HFFc6 (cell line): ENCODE measurements at regions not wholly inside any gene's neighbourhood (a gene's known extent, or its start where the extent isn't known, plus 50 kb on each side); places are given as distances from the start of the nearest gene placed in this dataset.

Experiments
- DNase-seq: peaks from one replicate; pipeline ENCODE4 v3.0.0-alpha.2; 2018
- H3K27ac Mint-ChIP-seq: 2 replicates; pipeline ENCODE4 v1.8.0; 2020; ENCODE audit warnings: mild to moderate bottlenecking, mixed read lengths
- H3K27me3 Mint-ChIP-seq: 2 replicates; pipeline ENCODE4 v1.8.0; 2021; ENCODE audit warnings: mild to moderate bottlenecking, moderate library complexity, mixed read lengths; ENCODE audit not compliant: insufficient read depth
- H3K36me3 Mint-ChIP-seq: 2 replicates; pipeline ENCODE4 v1.8.0; 2021; ENCODE audit warnings: low read depth, mixed read lengths
- H3K4me1 Mint-ChIP-seq: 2 replicates; pipeline ENCODE4 v1.8.0; 2020; ENCODE audit warnings: low read depth, mixed read lengths
- H3K4me3 Mint-ChIP-seq: 2 replicates; pipeline ENCODE4 v1.8.0; 2020; ENCODE audit warnings: mild to moderate bottlenecking, moderate library complexity, mixed read lengths
- H3K9me3 Mint-ChIP-seq: 2 replicates; pipeline ENCODE4 v1.8.0; 2020; ENCODE audit warnings: mild to moderate bottlenecking, mixed read lengths
- TF ChIP-seq, protein P1 (sequence below): fragments of 200-600 bp; sonication (generic); IDR thresholded peaks from 2 replicates; pipeline ENCODE4 v1.5.0; 2021; ENCODE audit warnings: antibody characterized with exemption, mild to moderate bottlenecking

GRCh38 chr2:138201286-138201685 lies 237.0 kb downstream of the HNMT start:
- DNase-seq: no peak
- Mint-ChIP-seq H3K36me3 (no peaks in the 10 kb centered on the region), H3K27ac (no peak overlapping the region), H3K27me3 (peaks cover 2% of the 10 kb centered on the region; the same call in 1 of the 2 replicates), H3K4me3 (no peak overlapping the region), H3K4me1 (no peaks in the 10 kb centered on the region), H3K9me3 (no peaks in the 10 kb centered on the region; the same call in 1 of the 2 replicates)
- TF ChIP-seq, protein P1, sequence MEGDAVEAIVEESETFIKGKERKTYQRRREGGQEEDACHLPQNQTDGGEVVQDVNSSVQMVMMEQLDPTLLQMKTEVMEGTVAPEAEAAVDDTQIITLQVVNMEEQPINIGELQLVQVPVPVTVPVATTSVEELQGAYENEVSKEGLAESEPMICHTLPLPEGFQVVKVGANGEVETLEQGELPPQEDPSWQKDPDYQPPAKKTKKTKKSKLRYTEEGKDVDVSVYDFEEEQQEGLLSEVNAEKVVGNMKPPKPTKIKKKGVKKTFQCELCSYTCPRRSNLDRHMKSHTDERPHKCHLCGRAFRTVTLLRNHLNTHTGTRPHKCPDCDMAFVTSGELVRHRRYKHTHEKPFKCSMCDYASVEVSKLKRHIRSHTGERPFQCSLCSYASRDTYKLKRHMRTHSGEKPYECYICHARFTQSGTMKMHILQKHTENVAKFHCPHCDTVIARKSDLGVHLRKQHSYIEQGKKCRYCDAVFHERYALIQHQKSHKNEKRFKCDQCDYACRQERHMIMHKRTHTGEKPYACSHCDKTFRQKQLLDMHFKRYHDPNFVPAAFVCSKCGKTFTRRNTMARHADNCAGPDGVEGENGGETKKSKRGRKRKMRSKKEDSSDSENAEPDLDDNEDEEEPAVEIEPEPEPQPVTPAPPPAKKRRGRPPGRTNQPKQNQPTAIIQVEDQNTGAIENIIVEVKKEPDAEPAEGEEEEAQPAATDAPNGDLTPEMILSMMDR: no peak

GRCh38 chr2:138202762-138203161 lies 238.5 kb downstream of the HNMT start:
- no peaks in the 10 kb centered on the region for H3K36me3 Mint-ChIP-seq
- no peak overlapping the region for H3K4me3 Mint-ChIP-seq
- H3K9me3 Mint-ChIP-seq: no peaks in the 10 kb centered on the region; the same call in 1 of the 2 replicates
- DNase-seq: no peak
- no peaks in the 10 kb centered on the region for H3K4me1 Mint-ChIP-seq
- H3K27ac Mint-ChIP-seq: no peak overlapping the region
- TF ChIP-seq, protein P1: no peak
- H3K27me3 Mint-ChIP-seq: peaks cover 2% of the 10 kb centered on the region; the same call in 1 of the 2 replicates

DNA sequence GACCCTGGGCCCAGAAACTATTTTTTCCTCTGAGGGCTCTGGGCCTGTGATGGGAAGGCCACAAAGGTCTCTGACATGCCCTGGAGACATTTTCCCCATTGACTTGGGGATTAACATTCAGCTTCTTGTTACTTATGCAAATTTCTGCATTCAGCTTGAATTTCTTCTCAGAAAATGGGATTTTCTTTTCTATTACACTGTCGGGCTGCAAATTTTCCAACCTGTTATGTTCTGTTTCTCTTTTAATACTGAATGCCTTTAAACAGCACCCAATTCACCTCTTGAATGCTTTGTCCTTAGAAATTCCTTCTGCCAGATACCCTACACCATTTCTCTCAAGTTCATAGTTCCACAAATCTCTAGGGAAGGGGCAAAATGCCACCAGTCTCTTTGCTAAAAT lies 241.0 kb downstream of the HNMT start:
- H3K36me3 Mint-ChIP-seq: no peaks in the 10 kb centered on the region
- no peaks in the 10 kb centered on the region; the same call in 1 of the 2 replicates for H3K9me3 Mint-ChIP-seq
- TF ChIP-seq, protein P1: no peak
- no peak overlapping the region for H3K27ac Mint-ChIP-seq
- peaks cover 2% of the 10 kb centered on the region; the same call in 1 of the 2 replicates for H3K27me3 Mint-ChIP-seq
- DNase-seq: no peak
- peaks cover 10% of the 10 kb centered on the region for H3K4me1 Mint-ChIP-seq
- H3K4me3 Mint-ChIP-seq: no peak overlapping the region

- DNase-seq: no peak
- Mint-ChIP-seq H3K27ac (no peak overlapping the region), H3K36me3 (no peaks in the 10 kb centered on the region), H3K9me3 (no peaks in the 10 kb centered on the region; the same call in 1 of the 2 replicates), H3K27me3 (no peaks in the 10 kb centered on the region), H3K4me3 (no peak overlapping the region), H3K4me1 (peaks cover 10% of the 10 kb centered on the region)
- TF ChIP-seq, protein P1: no peak
These were observed 243.0 kb downstream of the HNMT start for GRCh38 chr2:138207074-138207930.

- H3K9me3 Mint-ChIP-seq: no peaks in the 10 kb centered on the region; the same call in 1 of the 2 replicates
- peaks cover 10% of the 10 kb centered on the region for H3K4me1 Mint-ChIP-seq
- H3K36me3 Mint-ChIP-seq: no peaks in the 10 kb centered on the region
- H3K4me3 Mint-ChIP-seq: no peak overlapping the region; the same call in 1 of the 2 replicates
- DNase-seq: no peak
- no peaks in the 10 kb centered on the region for H3K27me3 Mint-ChIP-seq
- TF ChIP-seq, protein P1: no peak
- no peak overlapping the region for H3K27ac Mint-ChIP-seq
These were observed 244.7 kb downstream of the HNMT start for GRCh38 chr2:138209009-138209408.
